Endothelial cell of umbilical vein (primary cell): ENCODE measurements at regions not wholly inside any gene's neighbourhood (a gene's known extent, or its start where the extent isn't known, plus 50 kb on each side); places are given as distances from the start of the nearest gene placed in this dataset.
A peak's percentile ranks its signal among the peaks of the same experiment; 100 is the strongest.

ENCODE experiments used
- BruUV-seq: library from RNA; stranded (reverse); fragments of 400-500 nt; replicated peaks from 2 replicates; lab custom pipeline; 2021; lab: Mats Ljungman, UMichigan
- CTCF ChIA-PET: fragments of 300-600, 350-600 bp; sonication (Branson Sonifier 250); formaldehyde crosslinking; loops from one replicate; lab custom pipeline; 2021; ENCODE audit warnings: antibody characterized with exemption, inconsistent platforms; lab: Charles Lee
- POLR2A ChIA-PET: fragments of 300-600, 350-600 bp; sonication (Branson Sonifier 250); formaldehyde crosslinking; loops from one replicate; lab custom pipeline; 2021; ENCODE audit warnings: antibody characterized with exemption, inconsistent platforms; lab: Charles Lee
- DNase-seq: peaks from one replicate; pipeline ENCODE4 v3.0.0-alpha.2; 2011; ENCODE audit warnings: low read depth, low spot score
- FAIRE-seq: peaks from 2 replicates; lab custom pipeline; 2011; peaks lifted over from hg19 to GRCh38; lab: Jason Lieb, UNC
- H2AFZ ChIP-seq: 2 replicates; pipeline ENCODE4 v1.6.0; 2012; ENCODE audit warnings: low read depth, low read length, control low read depth, inconsistent platforms
- H3K27ac ChIP-seq: 2 replicates; pipeline ENCODE4 v1.5.1; 2011; ENCODE audit warnings: low read depth, mild to moderate bottlenecking, control low read depth, low read length, moderate library complexity; ENCODE audit not compliant: insufficient read depth
- H3K27me3 ChIP-seq, 2 experiments: 2 replicates each; pipeline versions ENCODE4 v1.6.0 to v1.6.1; 2011; ENCODE audit warnings: low read length in 2 of 2, mixed read lengths in 1 of 2; ENCODE audit not compliant: control insufficient read depth in 2 of 2, insufficient read depth in 2 of 2
- H3K36me3 ChIP-seq, 2 experiments: 2 replicates in 1 of 2; 3 replicates in 1 of 2; pipeline ENCODE4 v1.5.1; 2011; ENCODE audit warnings: low read length in 2 of 2, mild to moderate bottlenecking in 1 of 2, moderate library complexity in 1 of 2; ENCODE audit not compliant: control insufficient read depth in 2 of 2, insufficient read depth in 2 of 2; ENCODE audit errors: extremely low read depth in 1 of 2
- H3K4me1 ChIP-seq: 3 replicates; pipeline ENCODE4 v1.5.1; 2011; ENCODE audit warnings: mild to moderate bottlenecking, low read length; ENCODE audit not compliant: control insufficient read depth, insufficient read depth; ENCODE audit errors: extremely low read depth
- H3K4me2 ChIP-seq: 2 replicates; pipeline ENCODE4 v1.6.1; 2011; ENCODE audit warnings: low read length, control low read depth, mixed read lengths; ENCODE audit not compliant: insufficient read depth
- H3K4me3 ChIP-seq, 3 experiments: fragments of 200-600 bp in 1 of 3; sonication (generic), shearing (Covaris generic) in 1 of 3; replicated peaks in 1 of 3; 2 replicates each; pipeline ENCODE4 v1.5.1; 2011 to 2016; ENCODE audit warnings: control low read depth in 3 of 3, low read length in 3 of 3, mild to moderate bottlenecking in 2 of 3, inconsistent platforms in 1 of 3, low read depth in 1 of 3, moderate library complexity in 1 of 3; ENCODE audit not compliant: insufficient read depth in 1 of 3
- H3K79me2 ChIP-seq: 2 replicates; pipeline ENCODE4 v1.6.0; 2012; ENCODE audit warnings: low read length, inconsistent platforms; ENCODE audit not compliant: control insufficient read depth, insufficient read depth
- H3K9ac ChIP-seq: replicated peaks from 2 replicates; pipeline ENCODE3; 2011; ENCODE audit warnings: low read length, control low read depth; ENCODE audit not compliant: insufficient read depth; ENCODE audit errors: extremely low read depth
- H3K9me1 ChIP-seq: replicated peaks from 3 replicates; pipeline ENCODE4 v1.6.0; 2011; ENCODE audit warnings: mild to moderate bottlenecking, low read length; ENCODE audit not compliant: control insufficient read depth, insufficient read depth; ENCODE audit errors: extremely low read depth
- H3K9me3 ChIP-seq: replicated peaks from 2 replicates; pipeline ENCODE4 v1.5.1; 2012; ENCODE audit warnings: low read length, inconsistent platforms; ENCODE audit not compliant: control insufficient read depth, insufficient read depth
- H4K20me1 ChIP-seq: replicated peaks from 2 replicates; pipeline ENCODE3; 2011; ENCODE audit warnings: mild to moderate bottlenecking, low read length; ENCODE audit not compliant: control insufficient read depth, insufficient read depth; ENCODE audit errors: extremely low read depth
- EZH2 ChIP-seq: IDR thresholded peaks from 2 replicates; pipeline ENCODE4 v1.6.1; 2012; ENCODE audit warnings: borderline replicate concordance, low read depth, mild to moderate bottlenecking, moderate library complexity, low read length, inconsistent platforms; ENCODE audit not compliant: severe bottlenecking
- FOS ChIP-seq: IDR thresholded peaks from 2 replicates; pipeline ENCODE4 v1.6.1; 2011; ENCODE audit warnings: mild to moderate bottlenecking, low read length, moderate library complexity, borderline replicate concordance; ENCODE audit not compliant: insufficient read depth
- GATA2 ChIP-seq: IDR thresholded peaks from 2 replicates; pipeline ENCODE4 v1.7.0; 2011; ENCODE audit warnings: low read depth, mild to moderate bottlenecking, moderate library complexity, mixed read lengths, low read length; ENCODE audit not compliant: insufficient read length, insufficient read depth
- JUN ChIP-seq: IDR thresholded peaks from 2 replicates; pipeline ENCODE4 v1.6.1; 2011; ENCODE audit warnings: borderline replicate concordance, low read depth; ENCODE audit not compliant: insufficient read length, insufficient read depth
- MYC ChIP-seq: IDR thresholded peaks from one replicate; pipeline ENCODE4 v1.6.1; 2011; ENCODE audit warnings: mild to moderate bottlenecking, low read depth, low read length
- POLR2A ChIP-seq: IDR thresholded peaks from 2 replicates; pipeline ENCODE4 v1.6.1; 2012; ENCODE audit warnings: low read depth, mild to moderate bottlenecking, control low read depth, low read length
- POLR2AphosphoS5 ChIP-seq: IDR thresholded peaks from 2 replicates; pipeline ENCODE4 v1.6.1; 2012; ENCODE audit warnings: low read depth, mild to moderate bottlenecking, control low read depth, low read length, moderate library complexity; ENCODE audit not compliant: insufficient read depth
- dilution Hi-C: fragments of 300-500 bp; cut with MboI; formaldehyde crosslinking; loops from one replicate; pipeline ENCODE4 v1.15.0; 2019; ENCODE audit warnings: low sequenced_read_pairs; ENCODE audit not compliant: extremely low pct_ligation_motif_present
- intact Hi-C: fragments of 100-400 bp; cut with micrococcal nuclease; formaldehyde crosslinking; loops from one replicate; pipeline ENCODE4 v1.10.0; 2022
- TF ChIP-seq, protein P1 (sequence below): IDR thresholded peaks from 2 replicates; pipeline ENCODE4 v1.6.1; 2011; ENCODE audit not compliant: insufficient read depth, insufficient read length
- TF ChIP-seq, protein P2 (sequence below), 2 donors: IDR thresholded peaks; 1 replicate in 1 of 2; 2 replicates in 1 of 2; pipeline ENCODE4 v1.5.1; 2011; ENCODE audit warnings: low read length in 2 of 2, mild to moderate bottlenecking in 2 of 2, moderate library complexity in 2 of 2, control low read depth in 1 of 2, inconsistent platforms in 1 of 2, low read depth in 1 of 2; ENCODE audit not compliant: insufficient read depth in 1 of 2; ENCODE audit errors: extremely low read depth in 1 of 2

DNA sequence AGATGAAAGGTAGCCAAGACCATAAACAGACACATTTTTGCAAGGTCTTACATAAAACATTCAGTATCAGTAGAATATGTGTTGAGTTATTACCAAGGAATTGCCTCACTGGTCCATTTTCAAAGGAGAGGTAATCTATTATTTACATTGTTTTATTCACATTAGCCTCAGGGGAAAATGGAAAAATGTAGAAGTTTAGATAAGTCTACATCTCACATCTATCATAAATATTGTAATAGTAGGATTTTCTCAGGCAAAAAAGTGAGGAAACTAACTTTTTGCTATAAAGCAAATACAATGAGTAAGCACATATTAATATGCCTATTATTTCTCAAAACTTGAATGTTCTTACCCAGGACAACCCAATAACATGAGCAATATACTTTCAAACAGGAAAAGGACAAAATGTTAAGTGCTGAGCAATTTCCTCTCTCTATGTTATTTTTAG, 184.6 kb upstream of the AGTR1 start:
- TSS peak; percentile 40 for BruUV-seq
- Histone ChIP-seq H3K79me2 (no peaks in the 10 kb centered on the region), H3K27me3 (no peaks in the 10 kb centered on the region), H3K9me3 (no peaks in the 10 kb centered on the region), H3K27ac (peak overlapping the region; percentile 79), H3K36me3 (no peaks in the 10 kb centered on the region), H3K4me1 (peaks cover 14% of the 10 kb centered on the region), H3K4me3 (no peak overlapping the region), H2AFZ (no peak overlapping the region), H3K9me1 (no peaks in the 10 kb centered on the region), H3K4me2 (peak overlapping the region; percentile 69), H4K20me1 (no peaks in the 10 kb centered on the region), H3K9ac (peak overlapping the region; percentile 47)
- FAIRE-seq = peak; percentile 76
- ChIA-PET CTCF (no interaction called here), POLR2A (no interaction called here)
- intact Hi-C loops (loop anchor here (1.0 to 10.0 kb wide), 3 partner anchors 47 to 1462 kb away; partner anchors contain the start of gene PFN2), dilution Hi-C loops (no loop called here)
- peak; percentile 75 for DNase-seq
- TF ChIP-seq MYC (no peak), POLR2AphosphoS5 (no peak), JUN (peak; percentile 71), FOS (peak; percentile 58)
- TF ChIP-seq, protein P1, sequence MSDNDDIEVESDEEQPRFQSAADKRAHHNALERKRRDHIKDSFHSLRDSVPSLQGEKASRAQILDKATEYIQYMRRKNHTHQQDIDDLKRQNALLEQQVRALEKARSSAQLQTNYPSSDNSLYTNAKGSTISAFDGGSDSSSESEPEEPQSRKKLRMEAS = no peak

DNA sequence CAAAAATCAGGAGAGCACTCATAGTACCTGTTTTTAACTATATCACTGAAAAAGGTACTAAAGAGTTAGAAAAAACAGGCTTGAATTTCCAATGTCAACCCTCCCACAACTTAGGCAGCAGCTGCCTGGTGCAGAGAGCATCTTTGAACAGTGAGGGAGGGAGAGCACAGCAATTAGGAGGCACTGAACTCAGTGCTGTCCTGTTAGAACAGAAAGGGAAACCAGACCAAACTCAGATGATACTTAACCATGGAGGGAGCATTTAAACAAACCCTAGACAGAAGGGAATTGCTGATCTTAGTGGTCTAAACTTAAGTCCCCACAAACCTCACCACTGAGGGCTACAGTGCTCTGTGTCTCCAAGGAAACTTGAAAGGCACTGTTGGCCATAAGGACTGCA, 179.2 kb upstream of the AGTR1 start:
- FAIRE-seq = no peak

More for the DNA sequence above, 179.2 kb upstream of the AGTR1 start:
- H3K79me2 ChIP-seq = no peaks in the 10 kb centered on the region
- ChIA-PET POLR2A (no interaction called here), CTCF (no interaction called here)
- H3K4me3 ChIP-seq = no peak overlapping the region
- H2AFZ ChIP-seq = no peak overlapping the region
- no peaks in the 10 kb centered on the region for H3K9me3 ChIP-seq
- no peaks in the 10 kb centered on the region for H3K27me3 ChIP-seq
- H3K4me1 ChIP-seq = peaks cover 5% of the 10 kb centered on the region
- intact Hi-C loops = loop anchor here (10.0 kb wide), 2 partner anchors 426 to 1456 kb away; partner anchors contain the start of gene PFN2
- no peaks in the 10 kb centered on the region for H3K9me1 ChIP-seq
- no peaks in the 10 kb centered on the region for H4K20me1 ChIP-seq
- no peak overlapping the region for H3K4me2 ChIP-seq
- BruUV-seq = no TSS peak
- dilution Hi-C loops = no loop called here
- H3K27ac ChIP-seq = no peak overlapping the region
- TF ChIP-seq MYC (no peak), POLR2AphosphoS5 (no peak), GATA2 (no peak), FOS (no peak), EZH2 (no peak), JUN (no peak), POLR2A (no peak)
- TF ChIP-seq, protein P2, sequence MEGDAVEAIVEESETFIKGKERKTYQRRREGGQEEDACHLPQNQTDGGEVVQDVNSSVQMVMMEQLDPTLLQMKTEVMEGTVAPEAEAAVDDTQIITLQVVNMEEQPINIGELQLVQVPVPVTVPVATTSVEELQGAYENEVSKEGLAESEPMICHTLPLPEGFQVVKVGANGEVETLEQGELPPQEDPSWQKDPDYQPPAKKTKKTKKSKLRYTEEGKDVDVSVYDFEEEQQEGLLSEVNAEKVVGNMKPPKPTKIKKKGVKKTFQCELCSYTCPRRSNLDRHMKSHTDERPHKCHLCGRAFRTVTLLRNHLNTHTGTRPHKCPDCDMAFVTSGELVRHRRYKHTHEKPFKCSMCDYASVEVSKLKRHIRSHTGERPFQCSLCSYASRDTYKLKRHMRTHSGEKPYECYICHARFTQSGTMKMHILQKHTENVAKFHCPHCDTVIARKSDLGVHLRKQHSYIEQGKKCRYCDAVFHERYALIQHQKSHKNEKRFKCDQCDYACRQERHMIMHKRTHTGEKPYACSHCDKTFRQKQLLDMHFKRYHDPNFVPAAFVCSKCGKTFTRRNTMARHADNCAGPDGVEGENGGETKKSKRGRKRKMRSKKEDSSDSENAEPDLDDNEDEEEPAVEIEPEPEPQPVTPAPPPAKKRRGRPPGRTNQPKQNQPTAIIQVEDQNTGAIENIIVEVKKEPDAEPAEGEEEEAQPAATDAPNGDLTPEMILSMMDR (IDR thresholded peaks at IDR 0.05; ENCODE audit: extremely low read depth in 1 of 2, insufficient read depth in 1 of 2, low read depth in 1 of 2, low read length in 2 of 2) = no peak
- TF ChIP-seq, protein P1 = no peak
- H3K36me3 ChIP-seq = no peaks in the 10 kb centered on the region
- no peak overlapping the region for H3K9ac ChIP-seq
- DNase-seq = no peak
